HG02763 (cell line): ENCODE measurements at regions not wholly inside any gene's neighbourhood (a gene's known extent, or its start where the extent isn't known, plus 50 kb on each side); places are given as distances from the start of the nearest gene placed in this dataset.
"Not testable (repeated sequence)": the region's sequence is repeated elsewhere in the genome, so short reads cannot be mapped to it uniquely, and the experiment has no call there.

Source experiments
- ATAC-seq: cut with Tn5 transposase; IDR thresholded peaks from one replicate; pipeline ENCODE4 v1.9.1; 2021; ENCODE audit warnings: mild to moderate bottlenecking, moderate library complexity; ENCODE audit not compliant: unreplicated experiment

DNA sequence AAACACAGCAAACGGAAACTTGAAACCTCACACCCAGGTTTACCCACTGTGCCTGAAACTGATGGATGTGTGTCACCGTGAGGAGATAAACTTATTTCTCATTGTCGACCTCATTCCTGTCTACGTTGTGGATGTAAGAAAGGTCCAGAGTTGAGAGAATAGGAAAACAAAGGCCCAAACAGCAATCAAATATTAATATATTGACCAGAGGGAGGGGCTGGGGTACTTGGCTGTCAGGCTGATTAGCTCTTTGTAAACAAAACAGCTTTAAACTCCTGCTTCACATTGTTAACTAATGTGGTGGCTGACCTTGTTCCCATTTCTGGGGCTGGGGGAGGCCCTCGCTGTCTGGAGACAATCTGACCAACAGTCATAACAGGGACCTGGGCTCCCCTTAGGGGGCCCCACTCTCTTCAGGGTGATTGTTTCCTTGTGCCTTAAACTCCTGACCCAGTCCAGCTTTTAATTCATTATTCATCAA, 937.6 kb downstream of the MCTP2 start:
- no peak for ATAC-seq

DNA sequence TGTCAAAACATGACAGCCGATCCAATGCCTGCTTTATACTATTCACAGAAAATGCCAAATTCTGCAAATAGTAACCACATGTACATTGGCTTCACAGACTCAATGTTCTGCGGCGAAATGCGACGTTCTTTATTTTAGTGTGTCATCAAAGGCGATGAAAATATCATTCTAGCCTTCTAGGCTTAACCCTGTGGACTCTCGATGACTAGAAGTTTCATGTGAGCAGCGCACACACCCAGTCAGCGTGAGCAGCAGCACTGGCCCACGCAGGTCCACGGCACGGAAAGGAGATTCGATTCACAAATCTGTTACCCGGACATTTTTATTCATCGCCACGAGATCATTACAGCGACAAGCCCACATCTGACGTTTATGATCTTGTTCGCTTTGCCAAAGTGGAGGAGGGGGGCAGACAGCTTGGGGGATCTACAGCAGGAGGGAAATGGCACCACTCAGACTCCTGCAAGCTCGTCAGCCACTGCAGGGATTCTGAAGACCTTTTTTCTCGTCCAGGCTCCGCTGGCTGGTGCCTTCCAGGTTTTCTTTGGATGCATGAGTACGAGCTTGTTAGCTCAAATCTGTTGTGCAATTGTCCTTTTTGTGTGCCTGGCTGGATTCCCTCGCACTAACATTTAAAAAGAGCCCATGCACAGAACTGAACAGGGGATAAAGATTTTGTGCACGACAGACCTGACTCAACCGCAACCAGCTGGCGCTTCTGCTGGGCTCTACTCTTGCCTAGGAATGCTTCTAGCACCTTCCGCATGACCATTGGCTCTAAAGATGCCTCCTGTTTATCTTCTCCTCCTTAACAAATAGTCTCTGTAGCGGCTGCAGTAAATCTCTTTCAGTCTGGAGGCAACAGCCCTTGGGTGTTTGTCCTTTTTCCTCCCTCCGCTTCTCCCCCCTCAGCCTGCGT, 938.4 kb downstream of the MCTP2 start:
- ATAC-seq, result no peak

GRCh38 chr15:95170561-95171380, 939.4 kb downstream of the MCTP2 start:
- ATAC-seq, result no peak

DNA sequence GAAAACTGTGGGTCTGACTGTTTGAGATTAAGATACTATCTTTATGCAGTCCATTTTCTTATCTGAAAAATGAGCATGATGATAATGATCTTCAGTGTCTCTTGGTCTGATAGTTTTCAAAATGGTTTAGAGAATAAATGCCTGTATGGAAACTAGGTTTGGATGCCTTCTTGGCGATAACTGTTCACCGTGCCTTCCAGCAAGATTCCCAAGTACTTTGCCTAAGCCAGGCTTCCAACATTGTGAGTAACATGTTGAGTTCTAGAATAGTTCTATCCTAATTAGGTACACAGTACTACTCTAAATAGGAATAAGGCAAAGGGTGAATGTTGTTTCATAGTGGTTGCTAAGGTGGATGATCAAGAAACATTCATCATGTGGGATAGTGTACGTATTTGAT, 940.2 kb downstream of the MCTP2 start:
- no peak for ATAC-seq

DNA sequence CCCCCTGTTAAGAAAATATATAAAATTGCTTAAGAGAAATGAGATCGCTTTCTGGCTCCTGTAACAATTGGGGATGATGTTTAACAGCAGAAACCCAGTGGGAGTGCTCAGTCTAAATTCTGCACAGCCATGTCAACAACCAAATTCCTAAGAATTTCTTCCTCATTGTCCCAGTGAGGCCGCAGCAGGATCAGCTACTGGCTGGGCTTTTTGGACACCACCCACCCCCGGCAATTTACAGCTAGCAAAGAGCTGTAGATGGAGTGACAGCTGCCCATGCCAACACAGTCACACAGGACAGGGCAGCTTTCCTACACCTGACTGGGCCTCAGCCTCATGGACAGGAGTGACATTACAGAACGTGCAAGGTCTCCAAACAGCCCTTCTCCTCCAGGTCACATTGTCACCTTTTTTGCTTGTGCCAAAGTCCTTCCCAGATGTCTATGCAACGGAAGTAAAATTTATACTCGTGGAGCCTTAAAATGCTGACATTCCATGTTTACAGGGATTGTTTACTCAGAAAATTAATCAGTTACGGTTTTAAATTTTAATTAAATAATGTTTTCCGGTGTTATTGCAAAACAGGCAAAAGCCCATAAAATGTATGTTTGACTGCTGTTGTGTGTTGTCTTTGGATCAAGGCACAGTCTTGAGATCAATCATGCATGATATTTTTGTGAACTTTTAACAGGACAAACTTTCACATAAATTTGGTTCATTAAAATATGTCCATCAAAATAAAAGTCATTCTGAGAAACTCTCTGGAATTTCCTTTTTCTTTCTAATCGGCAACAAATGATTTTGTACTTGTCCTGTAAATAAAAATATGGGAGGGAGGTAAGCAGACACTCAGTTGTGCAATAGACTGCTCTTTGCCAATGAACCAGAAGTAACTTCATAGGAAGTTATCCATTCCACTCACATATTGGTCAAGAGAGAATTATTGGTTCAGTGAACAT, 943.2 kb downstream of the MCTP2 start:
- no peak for ATAC-seq

- ATAC-seq, result no peak
These were observed 944.7 kb downstream of the MCTP2 start for GRCh38 chr15:95175914-95176658.

DNA sequence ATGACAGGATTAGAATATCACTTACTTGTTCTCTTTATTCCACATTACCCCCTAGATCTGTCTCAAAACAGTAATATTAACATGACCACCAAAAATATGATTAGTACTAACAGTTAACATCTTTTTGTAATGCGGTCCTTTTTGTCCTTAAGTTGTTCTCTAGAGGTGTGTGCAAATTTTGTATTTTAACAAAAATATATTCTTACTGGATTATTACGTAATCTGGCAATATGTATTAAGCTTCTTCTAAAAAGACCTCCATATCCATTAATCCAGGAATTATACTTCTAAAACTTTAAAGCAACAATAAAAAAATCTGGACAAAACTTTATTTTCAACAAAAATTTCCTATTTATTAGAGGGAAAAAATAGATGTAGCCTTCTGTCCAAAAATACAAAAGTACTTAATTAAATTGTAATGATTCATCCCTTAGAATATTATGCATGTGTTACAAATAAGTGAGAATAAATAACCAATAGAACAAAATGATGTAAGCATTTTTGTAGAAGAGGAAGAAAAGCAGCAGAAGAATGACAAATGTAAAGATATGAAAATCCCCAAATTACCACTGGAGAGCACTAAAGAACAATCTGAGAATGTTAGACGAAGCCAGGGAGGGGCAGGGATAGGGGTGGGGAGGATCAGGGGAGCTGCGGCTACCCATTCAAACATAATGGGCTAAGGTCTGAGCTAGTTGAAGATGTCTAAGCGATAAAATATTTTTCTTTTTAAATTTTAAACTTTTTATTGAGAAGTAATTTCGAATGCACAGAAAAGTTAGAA, 945.6 kb downstream of the MCTP2 start:
- no peak for ATAC-seq

DNA sequence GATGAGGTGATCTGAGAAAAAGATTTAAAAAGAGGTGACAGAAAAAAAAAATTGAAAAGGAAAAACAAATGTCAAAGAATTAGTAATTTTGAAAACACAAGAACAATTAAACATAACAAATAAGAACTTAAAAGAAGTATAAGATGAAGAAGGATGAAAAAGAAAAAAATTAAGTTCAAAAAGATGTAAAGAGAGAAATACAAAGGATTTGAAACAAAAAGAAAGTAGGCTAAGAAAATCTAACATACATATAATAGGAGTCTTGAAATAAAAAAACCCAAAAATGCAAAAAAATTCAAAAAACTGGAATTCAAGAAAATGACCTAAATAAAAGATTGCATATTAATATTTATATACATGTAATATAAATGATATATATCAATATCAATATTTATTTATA, 949.2 kb downstream of the MCTP2 start:
- ATAC-seq, result no peak

DNA sequence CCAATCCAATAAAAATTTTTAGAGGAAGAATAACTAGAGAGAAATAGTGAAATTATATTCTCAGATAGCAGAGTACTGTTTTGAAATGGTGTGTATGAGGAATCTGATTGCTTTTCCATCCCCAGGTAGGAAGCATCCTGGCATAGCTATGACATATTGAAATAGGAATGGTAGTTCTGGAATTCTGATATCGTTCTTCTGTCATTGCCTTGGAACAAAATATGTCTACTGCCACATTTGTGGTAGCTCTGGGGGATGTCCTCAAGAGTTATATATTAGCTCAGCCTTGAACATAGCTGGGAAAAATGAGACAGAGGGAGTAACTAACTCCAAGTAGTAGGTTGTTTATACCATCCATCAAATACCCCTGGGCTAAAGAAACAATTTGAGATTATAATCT, 950.7 kb downstream of the MCTP2 start:
- ATAC-seq, result no peak

DNA sequence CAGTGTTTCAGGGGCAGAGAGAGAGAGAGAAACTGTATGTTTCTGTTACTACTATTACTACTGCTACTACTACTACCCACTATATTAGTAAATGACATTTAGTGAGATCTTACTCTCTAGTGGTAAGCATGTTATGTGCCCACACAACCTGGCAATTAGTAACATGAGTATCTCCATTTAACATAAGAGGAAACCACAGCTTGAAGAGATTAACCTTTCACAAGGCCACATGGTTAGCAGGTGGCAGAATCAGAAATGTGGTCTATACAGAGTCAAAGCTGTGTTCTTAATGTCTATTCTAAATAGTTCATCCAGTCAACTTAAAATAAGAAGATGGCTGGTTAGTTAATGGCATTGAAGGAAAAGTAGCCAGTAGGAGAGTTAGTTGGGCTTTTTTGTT, 961.6 kb downstream of the MCTP2 start:
- ATAC-seq, result no peak

DNA sequence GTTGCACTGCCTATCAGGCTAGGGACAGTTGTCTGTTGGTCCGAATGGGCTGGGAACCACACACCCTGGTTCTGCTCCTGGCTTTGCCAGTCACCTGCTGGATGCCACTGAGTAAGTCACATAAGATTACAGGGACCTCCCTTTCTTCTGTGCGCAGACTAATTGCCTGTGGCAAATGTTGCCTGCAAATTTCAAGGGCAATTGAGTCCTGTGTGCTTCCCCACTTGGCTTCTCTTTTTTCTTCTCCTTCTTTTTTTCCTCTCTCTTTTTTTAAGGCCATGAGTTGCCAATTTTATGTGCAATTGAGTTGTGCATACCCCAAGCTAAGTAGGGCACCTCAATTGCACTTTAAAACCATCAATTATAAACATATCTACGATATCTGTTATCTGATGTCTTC, 963.4 kb downstream of the MCTP2 start:
- ATAC-seq, result no peak

DNA sequence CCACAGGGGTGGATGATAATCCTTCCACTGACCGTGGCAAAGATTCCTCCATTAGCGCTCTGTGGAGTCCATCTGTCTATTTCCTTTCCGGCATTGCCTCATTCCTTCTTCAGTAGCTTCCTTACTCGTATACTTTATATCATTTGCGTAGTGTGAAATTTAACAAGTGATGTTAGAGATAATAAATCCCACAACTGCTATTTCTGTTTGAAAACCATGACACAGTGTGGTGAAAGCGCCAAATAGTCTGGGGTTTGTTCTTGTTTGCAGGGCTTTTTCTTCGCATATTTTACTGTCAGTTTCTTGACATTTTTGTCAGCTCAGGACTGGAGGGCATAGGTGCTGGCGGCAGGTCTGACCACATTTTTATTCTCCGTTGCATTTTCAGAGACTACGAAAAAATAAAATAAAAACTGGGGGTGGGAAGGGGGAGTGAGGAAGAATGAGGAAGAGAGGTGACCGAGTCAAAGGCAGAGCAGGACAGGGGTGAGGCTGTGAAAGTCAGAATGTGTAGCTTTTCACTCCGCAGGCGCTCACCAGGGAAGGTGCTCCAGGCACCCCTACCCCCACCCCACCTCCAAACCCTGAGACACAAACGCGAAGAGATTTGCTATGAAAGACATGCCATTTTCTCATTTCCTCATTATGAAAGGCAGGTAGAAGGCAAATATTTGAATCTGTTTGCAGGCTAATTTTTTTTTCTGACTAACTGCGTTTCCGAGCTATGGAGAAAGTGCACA, 965.0 kb downstream of the MCTP2 start:
- ATAC-seq, result no peak

- ATAC-seq, result no peak
These were observed 971.4 kb downstream of the MCTP2 start for GRCh38 chr15:95202569-95203349.

DNA sequence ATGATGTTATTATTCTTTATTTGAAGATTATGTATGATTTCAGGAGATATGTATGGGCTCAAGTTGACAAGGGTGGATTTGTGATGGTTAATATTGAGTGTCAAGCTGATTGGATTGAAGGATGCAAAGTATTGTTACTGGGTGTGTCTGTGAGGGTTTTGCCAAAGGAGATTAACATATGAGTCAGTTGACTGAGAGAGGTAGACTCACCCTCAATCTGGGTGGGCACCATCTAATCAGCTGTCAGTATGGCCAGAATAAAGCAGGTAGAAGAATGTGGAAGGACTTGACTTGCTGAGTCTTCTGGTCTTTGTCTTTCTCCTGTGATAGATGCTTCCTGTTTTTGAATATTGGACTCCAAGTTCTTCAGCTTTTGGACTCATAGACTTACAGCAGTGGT, 973.7 kb downstream of the MCTP2 start:
- ATAC-seq, result no peak

GRCh38 chr15:95205830-95206229, 974.5 kb downstream of the MCTP2 start:
- not testable (repeated sequence) for ATAC-seq

- ATAC-seq, result no peak
These were observed 976.7 kb downstream of the MCTP2 start for GRCh38 chr15:95208071-95208470.

GRCh38 chr15:95208988-95209387, 977.6 kb downstream of the MCTP2 start:
- ATAC-seq, result no peak
